Astrocyte (in vitro differentiated cells and primary cell): ENCODE measurements at regions not wholly inside any gene's neighbourhood (a gene's known extent, or its start where the extent isn't known, plus 50 kb on each side); places are given as distances from the start of the nearest gene placed in this dataset.

Experiments
- DNase-seq: peaks from one replicate; pipeline ENCODE4 v3.0.0-alpha.2; 2010; ENCODE audit warnings: low read depth
- FAIRE-seq: peaks from 2 replicates; lab custom pipeline; 2011; peaks lifted over from hg19 to GRCh38; lab: Jason Lieb, UNC
- H2AFZ ChIP-seq: 2 replicates; pipeline ENCODE4 v1.6.0; 2012; ENCODE audit warnings: low read depth, low read length, inconsistent platforms
- H3K27ac ChIP-seq: 2 replicates; pipeline ENCODE4 v1.5.1; 2011; ENCODE audit warnings: low read depth, low read length, inconsistent platforms
- H3K27me3 ChIP-seq: 2 replicates; pipeline ENCODE4 v1.6.0; 2011; ENCODE audit warnings: low read length, inconsistent platforms; ENCODE audit not compliant: insufficient read depth
- H3K36me3 ChIP-seq: 2 replicates; pipeline ENCODE4 v1.5.1; 2011; ENCODE audit warnings: low read length, inconsistent platforms; ENCODE audit not compliant: insufficient read depth
- H3K4me1 ChIP-seq: 2 replicates; pipeline ENCODE4 v1.5.1; 2011; ENCODE audit warnings: low read length, inconsistent platforms; ENCODE audit not compliant: insufficient read depth
- H3K4me2 ChIP-seq: 2 replicates; pipeline ENCODE4 v1.6.0; 2012; ENCODE audit warnings: low read length, inconsistent platforms
- H3K4me3 ChIP-seq: 2 replicates; pipeline ENCODE4 v1.5.1; 2011; ENCODE audit warnings: low read depth, mild to moderate bottlenecking, low read length, inconsistent platforms; ENCODE audit not compliant: insufficient read depth
- H3K79me2 ChIP-seq: 2 replicates; pipeline ENCODE4 v1.6.0; 2012; ENCODE audit warnings: mild to moderate bottlenecking, low read length, inconsistent platforms; ENCODE audit not compliant: insufficient read depth
- H3K9ac ChIP-seq: 2 replicates; pipeline ENCODE4 v1.6.0; 2012; ENCODE audit warnings: mild to moderate bottlenecking, low read length, inconsistent platforms
- H3K9me3 ChIP-seq: 2 replicates; pipeline ENCODE4 v1.5.1; 2012; ENCODE audit warnings: low read depth, mild to moderate bottlenecking, low read length, inconsistent platforms; ENCODE audit not compliant: insufficient read depth
- H4K20me1 ChIP-seq: 2 replicates; pipeline ENCODE4 v1.6.0; 2012; ENCODE audit warnings: low read length, inconsistent platforms; ENCODE audit not compliant: insufficient read depth
- H3K27ac Mint-ChIP-seq: one replicate; pipeline ENCODE4 v1.8.0; 2021; ENCODE audit warnings: mild to moderate bottlenecking, mixed read lengths; ENCODE audit not compliant: unreplicated experiment
- H3K27me3 Mint-ChIP-seq: one replicate; pipeline ENCODE4 v1.8.0; 2021; ENCODE audit warnings: low read depth, mixed read lengths; ENCODE audit not compliant: unreplicated experiment
- H3K36me3 Mint-ChIP-seq: one replicate; pipeline ENCODE4 v1.8.0; 2021; ENCODE audit warnings: low read depth, mixed read lengths; ENCODE audit not compliant: unreplicated experiment
- H3K4me1 Mint-ChIP-seq: one replicate; pipeline ENCODE4 v1.8.0; 2021; ENCODE audit warnings: low read depth, mixed read lengths; ENCODE audit not compliant: unreplicated experiment
- H3K4me3 Mint-ChIP-seq: one replicate; pipeline ENCODE4 v1.8.0; 2021; ENCODE audit warnings: mild to moderate bottlenecking, moderate library complexity, mixed read lengths; ENCODE audit not compliant: unreplicated experiment
- H3K9me3 Mint-ChIP-seq: one replicate; pipeline ENCODE4 v1.8.0; 2021; ENCODE audit warnings: mild to moderate bottlenecking, mixed read lengths; ENCODE audit not compliant: unreplicated experiment
- CTCF ChIP-seq: IDR thresholded peaks from 2 replicates; pipeline ENCODE4 v1.5.1; 2011; ENCODE audit warnings: low read depth, mild to moderate bottlenecking, inconsistent platforms, low read length, moderate library complexity; ENCODE audit not compliant: insufficient read depth
- EZH2 ChIP-seq: IDR thresholded peaks from 2 replicates; pipeline ENCODE4 v1.6.1; 2012; ENCODE audit warnings: mild to moderate bottlenecking, low read length, inconsistent platforms; ENCODE audit not compliant: insufficient read depth

DNA sequence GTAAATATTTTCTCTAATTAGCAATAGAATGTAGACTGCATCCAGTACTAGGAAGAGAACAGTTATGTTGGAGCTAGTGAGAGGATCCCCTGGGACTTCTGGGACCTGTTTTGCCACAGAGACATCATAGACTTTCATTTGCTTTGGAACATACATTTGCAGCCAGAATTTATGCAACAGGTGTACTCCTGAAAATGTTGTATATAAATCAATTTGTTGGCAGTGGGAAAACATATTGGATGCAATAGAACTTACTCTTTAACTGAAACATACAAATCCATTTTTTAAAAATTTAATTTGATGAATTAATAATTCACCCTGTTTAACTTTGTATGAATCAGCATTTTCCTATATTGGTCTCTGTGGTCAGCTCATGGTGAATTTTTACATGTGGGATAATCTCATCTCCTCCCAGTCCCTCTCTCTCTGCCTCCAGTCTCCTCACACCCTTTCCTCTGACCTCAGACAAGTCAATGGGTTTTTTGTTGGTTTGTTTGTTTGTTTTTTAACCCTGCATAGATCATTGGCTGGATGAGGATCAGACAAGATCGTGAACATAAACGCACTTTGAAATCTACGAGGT lies 263.0 kb downstream of the LPIN1 start:
- Mint-ChIP-seq H3K27me3 (no peaks in the 10 kb centered on the region), H3K4me1 (peaks cover 33% of the 10 kb centered on the region), H3K27ac (no peak overlapping the region), H3K9me3 (peaks cover 4% of the 10 kb centered on the region), H3K36me3 (no peaks in the 10 kb centered on the region), H3K4me3 (no peak overlapping the region)
- Histone ChIP-seq H3K27ac (no peak overlapping the region), H3K9ac (no peak overlapping the region), H4K20me1 (no peaks in the 10 kb centered on the region), H3K27me3 (no peaks in the 10 kb centered on the region), H3K4me1 (peaks cover 14% of the 10 kb centered on the region), H3K9me3 (no peaks in the 10 kb centered on the region), H3K36me3 (no peaks in the 10 kb centered on the region), H3K4me2 (no peak overlapping the region), H3K4me3 (no peak overlapping the region), H2AFZ (no peak overlapping the region), H3K79me2 (no peaks in the 10 kb centered on the region)
- no peak for TF ChIP-seq EZH2
- no peak for TF ChIP-seq CTCF
- DNase-seq (no peak), FAIRE-seq (no peak)

DNA sequence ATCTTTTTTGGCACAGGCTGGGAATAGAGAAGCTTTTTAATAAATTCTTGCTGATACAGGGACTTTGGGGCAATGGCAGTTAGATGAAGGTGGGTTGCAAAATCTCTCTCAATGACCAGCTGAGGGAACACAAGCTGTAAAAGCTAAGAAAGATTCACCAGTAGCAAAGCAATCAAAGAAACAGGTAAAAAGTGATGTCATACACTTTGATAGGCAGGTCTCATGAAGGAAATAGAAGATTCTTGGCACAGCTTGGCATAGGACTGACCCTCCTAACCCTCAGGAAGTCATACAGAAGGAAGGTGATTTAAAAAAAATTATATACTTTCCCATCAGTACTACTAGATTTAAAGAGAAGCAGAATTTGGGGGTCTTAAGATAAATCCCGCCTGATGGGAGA lies 263.6 kb downstream of the LPIN1 start:
- H3K4me3 Mint-ChIP-seq: no peak overlapping the region
- DNase-seq (no peak), FAIRE-seq (no peak)
- peaks cover 14% of the 10 kb centered on the region for H3K4me1 ChIP-seq
- no peaks in the 10 kb centered on the region for H3K27me3 ChIP-seq
- H3K27ac ChIP-seq: no peak overlapping the region
- no peak overlapping the region for H3K4me3 ChIP-seq
- H3K27ac Mint-ChIP-seq: no peak overlapping the region
- peaks cover 33% of the 10 kb centered on the region for H3K4me1 Mint-ChIP-seq
- no peaks in the 10 kb centered on the region for H3K36me3 ChIP-seq
- H3K27me3 Mint-ChIP-seq: no peaks in the 10 kb centered on the region
- TF ChIP-seq EZH2 (no peak), CTCF (no peak)
- no peak overlapping the region for H2AFZ ChIP-seq
- no peaks in the 10 kb centered on the region for H3K79me2 ChIP-seq
- no peak overlapping the region for H3K9ac ChIP-seq
- H3K9me3 ChIP-seq: no peaks in the 10 kb centered on the region
- H3K36me3 Mint-ChIP-seq: no peaks in the 10 kb centered on the region
- H4K20me1 ChIP-seq: no peaks in the 10 kb centered on the region
- no peak overlapping the region for H3K4me2 ChIP-seq
- H3K9me3 Mint-ChIP-seq: peaks cover 4% of the 10 kb centered on the region

DNA sequence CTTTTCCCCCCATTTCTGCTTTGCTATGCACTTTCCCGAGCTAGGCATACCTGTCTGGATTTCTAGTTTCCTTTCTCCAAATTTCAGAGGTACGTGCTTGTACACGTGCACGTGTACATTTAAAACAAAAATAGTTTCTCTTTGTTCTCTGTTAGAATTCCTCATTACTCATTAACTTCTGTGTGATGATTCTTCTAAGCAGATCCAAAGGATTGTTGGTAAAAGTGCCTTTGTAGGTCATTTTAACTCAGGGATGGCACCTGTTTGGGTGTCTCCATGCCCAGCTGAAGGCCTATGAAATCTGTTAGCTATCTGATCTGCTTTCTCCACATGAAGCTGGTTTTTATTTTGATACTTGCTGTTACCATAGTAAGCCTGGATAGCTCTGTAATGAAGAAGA lies 264.3 kb downstream of the LPIN1 start:
- Mint-ChIP-seq H3K36me3 (no peaks in the 10 kb centered on the region), H3K9me3 (peaks cover 4% of the 10 kb centered on the region), H3K4me3 (no peak overlapping the region), H3K27me3 (no peaks in the 10 kb centered on the region), H3K27ac (no peak overlapping the region), H3K4me1 (peaks cover 28% of the 10 kb centered on the region)
- H3K27ac ChIP-seq: no peak overlapping the region
- no peaks in the 10 kb centered on the region for H3K79me2 ChIP-seq
- FAIRE-seq (no peak), DNase-seq (no peak)
- no peak overlapping the region for H3K4me3 ChIP-seq
- H3K27me3 ChIP-seq: no peaks in the 10 kb centered on the region
- no peaks in the 10 kb centered on the region for H4K20me1 ChIP-seq
- H3K9me3 ChIP-seq: no peaks in the 10 kb centered on the region
- H3K36me3 ChIP-seq: no peaks in the 10 kb centered on the region
- no peak overlapping the region for H2AFZ ChIP-seq
- no peak overlapping the region for H3K4me2 ChIP-seq
- no peak for TF ChIP-seq EZH2
- no peak for TF ChIP-seq CTCF
- no peak overlapping the region for H3K9ac ChIP-seq
- H3K4me1 ChIP-seq: peaks cover 14% of the 10 kb centered on the region
